ENCODE measurements at regions not wholly inside any gene's neighbourhood (a gene's known extent, or its start where the extent isn't known, plus 50 kb on each side); places are given as distances from the start of the nearest gene placed in this dataset.

GRCh38 chr7:85997515-85997914 is 646.2 kb upstream of the GRM3 start:
- TF ChIP-seq, protein P1, sequence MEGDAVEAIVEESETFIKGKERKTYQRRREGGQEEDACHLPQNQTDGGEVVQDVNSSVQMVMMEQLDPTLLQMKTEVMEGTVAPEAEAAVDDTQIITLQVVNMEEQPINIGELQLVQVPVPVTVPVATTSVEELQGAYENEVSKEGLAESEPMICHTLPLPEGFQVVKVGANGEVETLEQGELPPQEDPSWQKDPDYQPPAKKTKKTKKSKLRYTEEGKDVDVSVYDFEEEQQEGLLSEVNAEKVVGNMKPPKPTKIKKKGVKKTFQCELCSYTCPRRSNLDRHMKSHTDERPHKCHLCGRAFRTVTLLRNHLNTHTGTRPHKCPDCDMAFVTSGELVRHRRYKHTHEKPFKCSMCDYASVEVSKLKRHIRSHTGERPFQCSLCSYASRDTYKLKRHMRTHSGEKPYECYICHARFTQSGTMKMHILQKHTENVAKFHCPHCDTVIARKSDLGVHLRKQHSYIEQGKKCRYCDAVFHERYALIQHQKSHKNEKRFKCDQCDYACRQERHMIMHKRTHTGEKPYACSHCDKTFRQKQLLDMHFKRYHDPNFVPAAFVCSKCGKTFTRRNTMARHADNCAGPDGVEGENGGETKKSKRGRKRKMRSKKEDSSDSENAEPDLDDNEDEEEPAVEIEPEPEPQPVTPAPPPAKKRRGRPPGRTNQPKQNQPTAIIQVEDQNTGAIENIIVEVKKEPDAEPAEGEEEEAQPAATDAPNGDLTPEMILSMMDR (IDR thresholded peaks at IDR 0.05) = no peak
- TF ChIP-seq POLR2A (IDR thresholded peaks at IDR 0.05) = no peak

Measured in heart left ventricle (tissue), 13 donors.